ENCODE measurements at regions not wholly inside any gene's neighbourhood (a gene's known extent, or its start where the extent isn't known, plus 50 kb on each side); places are given as distances from the start of the nearest gene placed in this dataset.

DNA sequence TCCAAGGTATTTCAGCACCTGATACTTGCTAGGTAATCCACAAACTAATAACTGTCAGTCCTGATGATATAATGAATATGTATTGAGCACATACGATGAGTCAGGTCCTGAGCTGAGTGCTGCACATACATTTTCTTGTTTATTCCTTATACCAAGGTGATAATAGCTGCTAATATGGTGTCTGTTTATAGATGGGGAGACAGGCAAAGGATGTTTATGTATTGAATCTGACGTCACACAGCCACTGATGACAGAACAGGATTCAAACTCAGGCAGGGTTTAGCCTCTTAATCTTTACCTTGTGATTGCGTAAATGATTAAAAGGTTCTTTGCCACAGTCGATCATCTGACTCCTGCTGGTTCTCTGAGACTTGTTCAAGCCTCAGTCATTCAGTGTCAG is 609.9 kb upstream of the CPEB2 start:
- CTCF ChIA-PET, result no interaction called here
- POLR2A ChIA-PET, result no interaction called here
- H3K27ac ChIP-seq (ENCODE audit: extremely low read depth, low read depth, low read length), result no peak overlapping the region
- TF ChIP-seq GLIS2 (tag by site-specific recombination; IDR thresholded peaks at IDR 0.05) (no peak), SP3 (tag by site-specific recombination; IDR thresholded peaks at IDR 0.05) (no peak), PRDM1 (tag by site-specific recombination; IDR thresholded peaks at IDR 0.05) (no peak), ZNF341 (tag by site-specific recombination; IDR thresholded peaks at IDR 0.05; ENCODE audit: low read depth) (no peak), MZF1 (tag by site-specific recombination; IDR thresholded peaks at IDR 0.05; ENCODE audit: borderline replicate concordance) (no peak), ZNF155 (tag by site-specific recombination; IDR thresholded peaks at IDR 0.05) (no peak), ZNF555 (tag by site-specific recombination; conservative IDR thresholded peaks at IDR 0.05) (no peak), ZNF830 (tag by site-specific recombination; IDR thresholded peaks at IDR 0.05; ENCODE audit: low read depth) (no peak)
- TF ChIP-seq, protein P1, sequence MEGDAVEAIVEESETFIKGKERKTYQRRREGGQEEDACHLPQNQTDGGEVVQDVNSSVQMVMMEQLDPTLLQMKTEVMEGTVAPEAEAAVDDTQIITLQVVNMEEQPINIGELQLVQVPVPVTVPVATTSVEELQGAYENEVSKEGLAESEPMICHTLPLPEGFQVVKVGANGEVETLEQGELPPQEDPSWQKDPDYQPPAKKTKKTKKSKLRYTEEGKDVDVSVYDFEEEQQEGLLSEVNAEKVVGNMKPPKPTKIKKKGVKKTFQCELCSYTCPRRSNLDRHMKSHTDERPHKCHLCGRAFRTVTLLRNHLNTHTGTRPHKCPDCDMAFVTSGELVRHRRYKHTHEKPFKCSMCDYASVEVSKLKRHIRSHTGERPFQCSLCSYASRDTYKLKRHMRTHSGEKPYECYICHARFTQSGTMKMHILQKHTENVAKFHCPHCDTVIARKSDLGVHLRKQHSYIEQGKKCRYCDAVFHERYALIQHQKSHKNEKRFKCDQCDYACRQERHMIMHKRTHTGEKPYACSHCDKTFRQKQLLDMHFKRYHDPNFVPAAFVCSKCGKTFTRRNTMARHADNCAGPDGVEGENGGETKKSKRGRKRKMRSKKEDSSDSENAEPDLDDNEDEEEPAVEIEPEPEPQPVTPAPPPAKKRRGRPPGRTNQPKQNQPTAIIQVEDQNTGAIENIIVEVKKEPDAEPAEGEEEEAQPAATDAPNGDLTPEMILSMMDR (tag by site-specific recombination; IDR thresholded peaks at IDR 0.05), result no peak
- no peaks in the 10 kb centered on the region for H3K9me3 ChIP-seq (ENCODE audit: control insufficient read depth, insufficient read depth, low read depth, low read length)
- H3K4me3 ChIP-seq (ENCODE audit: low read depth, low read length), result no peak overlapping the region
- no peaks in the 10 kb centered on the region for H3K36me3 ChIP-seq (ENCODE audit: control insufficient read depth in 2 of 2, insufficient read depth in 1 of 2, low read length in 2 of 2)
- no peaks in the 10 kb centered on the region for H3K4me1 ChIP-seq (ENCODE audit: control insufficient read depth, insufficient read depth, low read length)

DNA sequence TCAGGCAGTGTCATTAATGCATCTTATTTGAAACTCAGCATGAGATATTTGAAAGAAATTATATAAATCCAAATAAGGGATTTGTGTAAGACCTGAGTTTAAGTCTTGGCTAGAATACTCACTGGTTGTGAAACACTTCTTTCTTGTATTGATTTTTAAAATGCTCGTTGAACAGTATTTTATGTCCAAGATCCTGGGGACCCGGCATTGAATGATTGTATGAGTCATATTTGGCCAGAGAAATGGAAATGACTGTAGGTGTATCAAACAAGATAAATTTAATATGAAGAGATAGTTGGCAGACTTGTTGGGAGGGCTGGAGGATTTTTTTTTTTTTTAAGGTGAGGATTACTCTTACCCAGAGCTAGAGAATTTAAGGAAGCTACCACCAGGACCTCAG is 606.1 kb upstream of the CPEB2 start:
- Histone ChIP-seq H3K9me3 (ENCODE audit: control insufficient read depth, insufficient read depth, low read depth, low read length) (no peaks in the 10 kb centered on the region), H3K4me3 (ENCODE audit: low read depth, low read length) (no peak overlapping the region), H3K4me1 (ENCODE audit: control insufficient read depth, insufficient read depth, low read length) (no peaks in the 10 kb centered on the region), H3K36me3 (ENCODE audit: control insufficient read depth in 2 of 2, insufficient read depth in 1 of 2, low read length in 2 of 2) (no peaks in the 10 kb centered on the region), H3K27ac (ENCODE audit: extremely low read depth, low read depth, low read length) (no peak overlapping the region)
- no peak for TF ChIP-seq OVOL3 (tag by site-specific recombination; IDR thresholded peaks at IDR 0.05)
- TF ChIP-seq ZNF112 (tag by site-specific recombination; IDR thresholded peaks at IDR 0.05), result no peak
- no peak for TF ChIP-seq ZNF768 (tag by site-specific recombination; IDR thresholded peaks at IDR 0.05)
- TF ChIP-seq ZNF311 (tag by site-specific recombination; IDR thresholded peaks at IDR 0.05; ENCODE audit: borderline replicate concordance), result no peak
- no peak for TF ChIP-seq HOXA7 (CRISPR knock-in tag; IDR thresholded peaks at IDR 0.05; ENCODE audit: borderline replicate concordance)
- no peak for TF ChIP-seq ZEB2 (tag by site-specific recombination; IDR thresholded peaks at IDR 0.05)
- no peak for TF ChIP-seq ZNF18 (tag by site-specific recombination; IDR thresholded peaks at IDR 0.05)
- TF ChIP-seq ZNF350 (tag by site-specific recombination; IDR thresholded peaks at IDR 0.05), result no peak
- TF ChIP-seq, protein P2, sequence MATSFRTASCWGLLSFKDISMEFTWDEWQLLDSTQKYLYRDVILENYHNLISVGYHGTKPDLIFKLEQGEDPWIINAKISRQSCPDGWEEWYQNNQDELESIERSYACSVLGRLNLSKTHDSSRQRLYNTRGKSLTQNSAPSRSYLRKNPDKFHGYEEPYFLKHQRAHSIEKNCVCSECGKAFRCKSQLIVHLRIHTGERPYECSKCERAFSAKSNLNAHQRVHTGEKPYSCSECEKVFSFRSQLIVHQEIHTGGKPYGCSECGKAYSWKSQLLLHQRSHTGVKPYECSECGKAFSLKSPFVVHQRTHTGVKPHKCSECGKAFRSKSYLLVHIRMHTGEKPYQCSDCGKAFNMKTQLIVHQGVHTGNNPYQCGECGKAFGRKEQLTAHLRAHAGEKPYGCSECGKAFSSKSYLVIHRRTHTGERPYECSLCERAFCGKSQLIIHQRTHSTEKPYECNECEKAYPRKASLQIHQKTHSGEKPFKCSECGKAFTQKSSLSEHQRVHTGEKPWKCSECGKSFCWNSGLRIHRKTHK (tag by site-specific recombination; IDR thresholded peaks at IDR 0.05), result no peak
- TF ChIP-seq ZNF624 (tag by site-specific recombination; IDR thresholded peaks at IDR 0.05), result no peak
- no peak for TF ChIP-seq ZNF362 (tag by site-specific recombination; IDR thresholded peaks at IDR 0.05)
- TF ChIP-seq ZNF404 (tag by site-specific recombination; IDR thresholded peaks at IDR 0.05), result no peak
- TF ChIP-seq MEIS1 (CRISPR knock-in tag; IDR thresholded peaks at IDR 0.05; ENCODE audit: borderline replicate concordance), result no peak
- no peak for TF ChIP-seq ZNF610 (tag by site-specific recombination; IDR thresholded peaks at IDR 0.05; ENCODE audit: borderline replicate concordance)
- TF ChIP-seq TRIM28 (IDR thresholded peaks at IDR 0.05; ENCODE audit: borderline replicate concordance, low read length), result no peak
- no peak for TF ChIP-seq ZNF660 (tag by site-specific recombination; IDR thresholded peaks at IDR 0.05)
- TF ChIP-seq, protein P3, sequence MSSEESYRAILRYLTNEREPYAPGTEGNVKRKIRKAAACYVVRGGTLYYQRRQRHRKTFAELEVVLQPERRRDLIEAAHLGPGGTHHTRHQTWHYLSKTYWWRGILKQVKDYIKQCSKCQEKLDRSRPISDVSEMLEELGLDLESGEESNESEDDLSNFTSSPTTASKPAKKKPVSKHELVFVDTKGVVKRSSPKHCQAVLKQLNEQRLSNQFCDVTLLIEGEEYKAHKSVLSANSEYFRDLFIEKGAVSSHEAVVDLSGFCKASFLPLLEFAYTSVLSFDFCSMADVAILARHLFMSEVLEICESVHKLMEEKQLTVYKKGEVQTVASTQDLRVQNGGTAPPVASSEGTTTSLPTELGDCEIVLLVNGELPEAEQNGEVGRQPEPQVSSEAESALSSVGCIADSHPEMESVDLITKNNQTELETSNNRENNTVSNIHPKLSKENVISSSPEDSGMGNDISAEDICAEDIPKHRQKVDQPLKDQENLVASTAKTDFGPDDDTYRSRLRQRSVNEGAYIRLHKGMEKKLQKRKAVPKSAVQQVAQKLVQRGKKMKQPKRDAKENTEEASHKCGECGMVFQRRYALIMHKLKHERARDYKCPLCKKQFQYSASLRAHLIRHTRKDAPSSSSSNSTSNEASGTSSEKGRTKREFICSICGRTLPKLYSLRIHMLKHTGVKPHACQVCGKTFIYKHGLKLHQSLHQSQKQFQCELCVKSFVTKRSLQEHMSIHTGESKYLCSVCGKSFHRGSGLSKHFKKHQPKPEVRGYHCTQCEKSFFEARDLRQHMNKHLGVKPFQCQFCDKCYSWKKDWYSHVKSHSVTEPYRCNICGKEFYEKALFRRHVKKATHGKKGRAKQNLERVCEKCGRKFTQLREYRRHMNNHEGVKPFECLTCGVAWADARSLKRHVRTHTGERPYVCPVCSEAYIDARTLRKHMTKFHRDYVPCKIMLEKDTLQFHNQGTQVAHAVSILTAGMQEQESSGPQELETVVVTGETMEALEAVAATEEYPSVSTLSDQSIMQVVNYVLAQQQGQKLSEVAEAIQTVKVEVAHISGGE (tag by site-specific recombination; conservative IDR thresholded peaks at IDR 0.05; ENCODE audit: low read depth), result no peak
- CTCF ChIA-PET, result no interaction called here
- POLR2A ChIA-PET, result no interaction called here

Data from HEK293 (cell line).